WI38 (cell line): ENCODE measurements at regions not wholly inside any gene's neighbourhood (a gene's known extent, or its start where the extent isn't known, plus 50 kb on each side); places are given as distances from the start of the nearest gene placed in this dataset.

Experiments used
- H3K4me3 ChIP-seq: 2 replicates; pipeline ENCODE4 v1.5.1; 2011; ENCODE audit warnings: low read depth, mild to moderate bottlenecking, control low read depth, low read length
- CTCF ChIP-seq: IDR thresholded peaks from 2 replicates; pipeline ENCODE4 v1.5.1; 2012; ENCODE audit warnings: low read depth, mild to moderate bottlenecking, control low read depth, low read length

- TF ChIP-seq CTCF, result no peak
- no peak overlapping the region for H3K4me3 ChIP-seq
Observed at GRCh38 chr18:60775978-60776377, 403.4 kb upstream of the MC4R start.

GRCh38 chr18:60784161-60784560, 411.6 kb upstream of the MC4R start:
- no peak for TF ChIP-seq CTCF
- H3K4me3 ChIP-seq, result no peak overlapping the region

GRCh38 chr18:60794802-60795201, 422.2 kb upstream of the MC4R start:
- no peak for TF ChIP-seq CTCF
- H3K4me3 ChIP-seq, result no peak overlapping the region

GRCh38 chr18:60804415-60804814, 431.8 kb upstream of the MC4R start:
- TF ChIP-seq CTCF, result no peak
- H3K4me3 ChIP-seq, result no peak overlapping the region

GRCh38 chr18:60809937-60810336, 437.4 kb upstream of the MC4R start:
- TF ChIP-seq CTCF, result no peak

DNA sequence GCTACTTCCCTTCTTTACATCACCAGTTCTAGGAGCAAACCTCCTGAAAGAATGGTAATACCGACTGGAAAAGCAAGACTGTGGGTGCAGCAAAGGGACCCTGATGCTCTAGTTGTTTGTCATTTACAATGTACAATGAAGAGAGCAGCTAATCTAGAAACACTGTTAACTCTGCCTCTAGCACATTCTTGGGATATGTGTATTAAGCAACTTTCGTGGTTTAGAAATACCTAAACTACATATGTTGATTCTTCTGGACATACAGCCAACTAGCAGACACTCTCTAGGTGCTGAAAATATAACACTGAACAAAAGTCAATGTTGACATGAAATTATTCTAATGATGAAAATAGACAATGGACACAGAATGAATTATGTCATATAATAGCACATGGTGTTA, 440.3 kb upstream of the MC4R start:
- TF ChIP-seq CTCF, result no peak
- H3K4me3 ChIP-seq, result no peak overlapping the region

More at GRCh38 chr18:60809937-60810336, 437.4 kb upstream of the MC4R start:
- no peak overlapping the region for H3K4me3 ChIP-seq

GRCh38 chr18:60826346-60826745, 453.8 kb upstream of the MC4R start:
- no peak for TF ChIP-seq CTCF
- no peak overlapping the region for H3K4me3 ChIP-seq

DNA sequence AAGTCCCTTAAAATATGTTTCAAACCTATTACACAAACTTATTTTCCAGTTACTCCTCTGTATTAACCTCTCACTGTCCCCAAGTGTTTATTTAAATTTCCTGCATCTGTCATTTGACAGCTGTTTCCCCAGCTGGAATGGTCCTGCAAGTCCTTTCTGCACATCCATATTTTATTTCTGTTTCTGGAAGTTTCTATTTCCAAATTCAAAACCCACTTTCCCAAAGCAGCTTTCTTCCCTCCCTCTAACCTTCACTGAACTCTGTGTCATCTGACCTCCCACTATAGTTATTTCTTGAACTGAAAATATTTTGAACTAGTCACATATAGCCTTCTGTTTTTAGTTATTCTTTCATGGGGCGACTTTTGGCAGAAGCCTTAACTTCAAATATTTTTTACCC, 459.4 kb upstream of the MC4R start:
- TF ChIP-seq CTCF, result no peak

More for the DNA sequence above, 459.4 kb upstream of the MC4R start:
- no peak overlapping the region for H3K4me3 ChIP-seq
